GM15510 (cell line): ENCODE measurements at regions not wholly inside any gene's neighbourhood (a gene's known extent, or its start where the extent isn't known, plus 50 kb on each side); places are given as distances from the start of the nearest gene placed in this dataset.

Experiments used
- POLR2A ChIP-seq: IDR thresholded peaks from 3 replicates; pipeline ENCODE4 v1.6.1; 2011; ENCODE audit warnings: borderline replicate concordance; ENCODE audit not compliant: insufficient read length; ENCODE audit errors: extremely low read depth

GRCh38 chr6:25179051-25179778 is 100.0 kb upstream of the CARMIL1 start:
- no peak for TF ChIP-seq POLR2A

- TF ChIP-seq POLR2A, result no peak
Measured at GRCh38 chr6:25180630-25181349, 98.4 kb upstream of the CARMIL1 start.

GRCh38 chr6:25181350-25181724 is 97.8 kb upstream of the CARMIL1 start:
- no peak for TF ChIP-seq POLR2A

- no peak for TF ChIP-seq POLR2A
Measured at GRCh38 chr6:25181923-25182322, 97.3 kb upstream of the CARMIL1 start.

GRCh38 chr6:25186919-25187318 is 92.3 kb upstream of the CARMIL1 start:
- TF ChIP-seq POLR2A, result no peak

- TF ChIP-seq POLR2A, result no peak
Measured at GRCh38 chr6:25188232-25188631, 90.9 kb upstream of the CARMIL1 start.

GRCh38 chr6:25192590-25193459 is 86.3 kb upstream of the CARMIL1 start:
- TF ChIP-seq POLR2A, result no peak

- TF ChIP-seq POLR2A, result no peak
Measured at GRCh38 chr6:25193460-25194171, 85.6 kb upstream of the CARMIL1 start.

- no peak for TF ChIP-seq POLR2A
Measured at GRCh38 chr6:25194172-25194678, 84.9 kb upstream of the CARMIL1 start.

GRCh38 chr6:25196464-25196863 is 82.7 kb upstream of the CARMIL1 start:
- no peak for TF ChIP-seq POLR2A

- TF ChIP-seq POLR2A, result no peak
Measured at GRCh38 chr6:25197111-25197510, 82.1 kb upstream of the CARMIL1 start.

- no peak for TF ChIP-seq POLR2A
Measured at GRCh38 chr6:25199544-25199943, 79.6 kb upstream of the CARMIL1 start.

GRCh38 chr6:25202504-25202903 is 76.7 kb upstream of the CARMIL1 start:
- no peak for TF ChIP-seq POLR2A

GRCh38 chr6:25205629-25206028 is 73.5 kb upstream of the CARMIL1 start:
- no peak for TF ChIP-seq POLR2A
